ENCODE measurements at regions not wholly inside any gene's neighbourhood (a gene's known extent, or its start where the extent isn't known, plus 50 kb on each side); places are given as distances from the start of the nearest gene placed in this dataset.

GRCh38 chr5:71953866-71954265 is 153.4 kb upstream of the MAP1B start:
- Histone ChIP-seq H3K9ac (ENCODE audit: low read depth in 1 of 2, low read length in 2 of 2) (no peak overlapping the region), H3K27ac (ENCODE audit: low read depth in 1 of 2, low read length in 2 of 2) (no peak overlapping the region), H3K27me3 (ENCODE audit: control insufficient read depth in 4 of 4, insufficient read depth in 4 of 4, low read length in 3 of 4) (peaks cover 0 to 3% (median 0%) of the 10 kb centered on the region in 4 donors), H3K4me1 (ENCODE audit: control insufficient read depth in 4 of 4, insufficient read depth in 4 of 4, low read length in 3 of 4) (no peaks in the 10 kb centered on the region), H3K36me3 (ENCODE audit: control insufficient read depth in 4 of 4, insufficient read depth in 3 of 4, low read depth in 1 of 4, low read length in 3 of 4) (no peaks in the 10 kb centered on the region), H3K9me3 (ENCODE audit: control insufficient read depth in 4 of 4, low read length in 3 of 4) (peaks cover 0 to 5% (median under 1%) of the 10 kb centered on the region in 4 donors), H3K4me3 (ENCODE audit: low read depth in 1 of 3, low read length in 3 of 3) (no peak overlapping the region)
- WGBS = 88% methylated on average over 8 of the region's 8 CpGs
- TF ChIP-seq REST (IDR thresholded peaks at IDR 0.05) (no peak), JUND (IDR thresholded peaks at IDR 0.05) (no peak)
- no peak for DNase-seq (ENCODE audit: low spot score)

GRCh38 chr5:71954329-71954728 is 152.9 kb upstream of the MAP1B start:
- WGBS = 60% methylated on average over 4 of the region's 4 CpGs
- no peak for TF ChIP-seq CTCF (IDR thresholded peaks at IDR 0.05; ENCODE audit: low read depth, low read length, missing input control)
- TF ChIP-seq FOXA1 (IDR thresholded peaks at IDR 0.05) = no peak
- no peak for TF ChIP-seq NR2F2 (IDR thresholded peaks at IDR 0.05)
- no peak for TF ChIP-seq HNF4A (conservative IDR thresholded peaks at IDR 0.05)
- TF ChIP-seq EGR1 (IDR thresholded peaks at IDR 0.05; ENCODE audit: low read depth in 2 of 2) = no peak
- no peak for TF ChIP-seq RAD21 (IDR thresholded peaks at IDR 0.05)
- no peak for TF ChIP-seq FOXA2 (IDR thresholded peaks at IDR 0.05)
- TF ChIP-seq ATF3 (IDR thresholded peaks at IDR 0.05) = no peak
- TF ChIP-seq ZBTB33 (IDR thresholded peaks at IDR 0.05) = no peak
- no peak for TF ChIP-seq HNF4G (IDR thresholded peaks at IDR 0.05)
- H3K4me3 ChIP-seq (ENCODE audit: low read depth in 1 of 3, low read length in 3 of 3) = no peak overlapping the region
- no peaks in the 10 kb centered on the region for H3K4me1 ChIP-seq (ENCODE audit: control insufficient read depth in 4 of 4, insufficient read depth in 4 of 4, low read length in 3 of 4)
- no peak for DNase-seq (ENCODE audit: low spot score)
- H3K36me3 ChIP-seq (ENCODE audit: control insufficient read depth in 4 of 4, insufficient read depth in 3 of 4, low read depth in 1 of 4, low read length in 3 of 4) = no peaks in the 10 kb centered on the region
- H3K9me3 ChIP-seq (ENCODE audit: control insufficient read depth in 4 of 4, low read length in 3 of 4) = peaks cover 0 to 1% (median 0%) of the 10 kb centered on the region in 4 donors
- no peak overlapping the region for H3K27ac ChIP-seq (ENCODE audit: low read depth in 1 of 2, low read length in 2 of 2)
- no peak overlapping the region for H3K9ac ChIP-seq (ENCODE audit: low read depth in 1 of 2, low read length in 2 of 2)
- peaks cover 0 to 3% (median 0%) of the 10 kb centered on the region in 4 donors for H3K27me3 ChIP-seq (ENCODE audit: control insufficient read depth in 4 of 4, insufficient read depth in 4 of 4, low read length in 3 of 4)
